B cell (primary cell): ENCODE measurements at regions not wholly inside any gene's neighbourhood (a gene's known extent, or its start where the extent isn't known, plus 50 kb on each side); places are given as distances from the start of the nearest gene placed in this dataset.

Source experiments
- ATAC-seq: fragments of 200-7000 bp; cut with Tn5 transposase; one replicate; pipeline ENCODE4 v1.10.0; 2021; ENCODE audit warnings: low read depth, mild to moderate bottlenecking, moderate number of reproducible peaks, moderate library complexity
- CTCF ChIA-PET: fragments of 350-600 bp; sonication (Branson Sonifier 250); formaldehyde crosslinking; loops from one replicate; lab custom pipeline; 2021; ENCODE audit warnings: antibody characterized with exemption, inconsistent platforms; lab: Charles Lee
- POLR2A ChIA-PET: fragments of 350-600 bp; sonication (Branson Sonifier 250); formaldehyde crosslinking; loops from one replicate; lab custom pipeline; 2021; ENCODE audit warnings: antibody characterized with exemption; lab: Charles Lee
- DNase-seq: peaks from one replicate; pipeline ENCODE4 v3.0.0; 2013
- H2AFZ ChIP-seq: 2 replicates; pipeline ENCODE4 v1.6.1; 2012; ENCODE audit warnings: mild to moderate bottlenecking, low read depth, low read length; ENCODE audit not compliant: insufficient read depth, poor library complexity, severe bottlenecking
- H3K27ac ChIP-seq, 2 donors: 1 replicate in 1 of 2; 2 replicates in 1 of 2; pipeline ENCODE4 v1.5.1; 2012 to 2013; ENCODE audit warnings: low read length in 2 of 2, mild to moderate bottlenecking in 2 of 2, moderate library complexity in 1 of 2
- H3K27me3 ChIP-seq, 4 experiments: fragments of 200-600 bp in 1 of 4; sonication (generic) in 1 of 4; replicated peaks in 1 of 4; 1 replicate in 2 of 4; 2 replicates in 2 of 4; pipeline versions ENCODE4 v1.6.1 to v1.7.0; 2013 to 2016; ENCODE audit warnings: low read length in 3 of 4, mild to moderate bottlenecking in 2 of 4, mixed read lengths in 1 of 4, moderate library complexity in 1 of 4; ENCODE audit not compliant: insufficient read depth in 4 of 4, control insufficient read depth in 3 of 4; ENCODE audit errors: control extremely low read depth in 1 of 4
- H3K36me3 ChIP-seq, 2 experiments: replicated peaks in 1 of 2; 1 replicate in 1 of 2; 2 replicates in 1 of 2; pipeline versions ENCODE4 v1.6.1 to v1.7.1; 2013; ENCODE audit warnings: low read length in 1 of 2; ENCODE audit not compliant: insufficient read depth in 2 of 2, control insufficient read depth in 1 of 2; ENCODE audit errors: control extremely low read depth in 1 of 2, extremely low read depth in 1 of 2
- H3K4me1 ChIP-seq, 2 donors: fragments of 200-600 bp in 1 of 2; sonication (generic) in 1 of 2; 1 replicate in 1 of 2; 2 replicates in 1 of 2; pipeline versions ENCODE4 v1.5.1 to v1.6.1; 2013 to 2017; ENCODE audit warnings: low read length in 2 of 2; ENCODE audit not compliant: control insufficient read depth in 2 of 2, insufficient read depth in 2 of 2
- H3K4me2 ChIP-seq: replicated peaks from 2 replicates; pipeline ENCODE3; 2012; ENCODE audit warnings: mild to moderate bottlenecking, low read depth, low read length; ENCODE audit not compliant: poor library complexity, severe bottlenecking
- H3K4me3 ChIP-seq, 5 experiments: fragments of 200-600 bp in 1 of 5; sonication (generic) in 1 of 5; 1 replicate in 3 of 5; 2 replicates in 2 of 5; pipeline versions ENCODE4 v1.5.1 to v1.7.0; 2011 to 2016; ENCODE audit warnings: low read length in 4 of 5, mild to moderate bottlenecking in 4 of 5, low read depth in 2 of 5, control low read depth in 1 of 5, moderate library complexity in 1 of 5; ENCODE audit not compliant: insufficient read depth in 1 of 5; ENCODE audit errors: control extremely low read depth in 1 of 5, extremely low read depth in 1 of 5
- H3K79me2 ChIP-seq: fragments of 200-600 bp; sonication (generic); one replicate; pipeline ENCODE4 v1.6.0; 2016; ENCODE audit warnings: low read length; ENCODE audit not compliant: control insufficient read depth, insufficient read depth
- H3K9ac ChIP-seq: fragments of 200-600 bp; sonication (generic); 2 replicates; pipeline ENCODE4 v1.6.1; 2017; ENCODE audit warnings: mild to moderate bottlenecking, low read length, moderate library complexity
- H3K9me3 ChIP-seq, 3 donors: one replicate each; pipeline versions ENCODE4 v1.6.1 to v1.7.1; 2013; ENCODE audit warnings: low read length in 2 of 3; ENCODE audit not compliant: control insufficient read depth in 2 of 3, insufficient read depth in 1 of 3; ENCODE audit errors: control extremely low read depth in 1 of 3
- H4K20me1 ChIP-seq: 2 replicates; pipeline ENCODE4 v1.6.0; 2012; ENCODE audit warnings: mild to moderate bottlenecking, low read length; ENCODE audit not compliant: insufficient read depth, control insufficient read depth, poor library complexity, severe bottlenecking
- H3K27ac Mint-ChIP-seq: one replicate; pipeline ENCODE4 v1.8.0; 2021; ENCODE audit warnings: mixed read lengths
- H3K27me3 Mint-ChIP-seq: one replicate; pipeline ENCODE4 v1.8.0; 2021; ENCODE audit warnings: mixed read lengths
- H3K4me1 Mint-ChIP-seq: one replicate; pipeline ENCODE4 v1.8.0; 2021; ENCODE audit warnings: mixed read lengths
- H3K4me3 Mint-ChIP-seq: one replicate; pipeline ENCODE4 v1.8.0; 2021; ENCODE audit warnings: mixed read lengths
- H3K9me3 Mint-ChIP-seq: one replicate; pipeline ENCODE4 v1.8.0; 2022; ENCODE audit warnings: mixed read lengths; ENCODE audit not compliant: insufficient read depth
- EZH2 ChIP-seq: IDR thresholded peaks from 2 replicates; pipeline ENCODE4 v1.6.1; 2012; ENCODE audit warnings: borderline replicate concordance, low read depth, mild to moderate bottlenecking, moderate library complexity, low read length; ENCODE audit not compliant: insufficient read depth, poor library complexity, severe bottlenecking
- WGBS: methylation state at CpG from one replicate; pipeline ENCODE4 v1.1.5; 2013; ENCODE audit warnings: missing lambda C conversion rate; ENCODE audit not compliant: insufficient coverage; 5-methylcytosine and 5-hydroxymethylcytosine counted together
- intact Hi-C: fragments of 100-400 bp; cut with micrococcal nuclease; formaldehyde crosslinking; loops from one replicate; pipeline ENCODE4 v1.10.0; 2022
- TF ChIP-seq, protein P1 (sequence below): fragments of 200-600 bp; IDR thresholded peaks from one replicate; pipeline ENCODE4 v1.8.0; 2022; ENCODE audit warnings: antibody characterized with exemption, mild to moderate bottlenecking

- Mint-ChIP-seq H3K27me3 (no peaks in the 10 kb centered on the region), H3K4me3 (no peak overlapping the region), H3K4me1 (peaks cover 34% of the 10 kb centered on the region), H3K9me3 (no peaks in the 10 kb centered on the region), H3K27ac (no peak overlapping the region)
- ATAC-seq (no peak), DNase-seq (no peak)
- no peaks in the 10 kb centered on the region for H4K20me1 ChIP-seq
- intact Hi-C loops, result no loop called here
- H3K27ac ChIP-seq, result no peak overlapping the region
- peaks cover 0 to 5% (median 5%) of the 10 kb centered on the region in 3 donors for H3K9me3 ChIP-seq
- H3K4me1 ChIP-seq, result peaks cover 26 to 28% of the 10 kb centered on the region in 2 donors
- H3K4me3 ChIP-seq, result no peak overlapping the region
- TF ChIP-seq EZH2, result no peak
- TF ChIP-seq, protein P1, sequence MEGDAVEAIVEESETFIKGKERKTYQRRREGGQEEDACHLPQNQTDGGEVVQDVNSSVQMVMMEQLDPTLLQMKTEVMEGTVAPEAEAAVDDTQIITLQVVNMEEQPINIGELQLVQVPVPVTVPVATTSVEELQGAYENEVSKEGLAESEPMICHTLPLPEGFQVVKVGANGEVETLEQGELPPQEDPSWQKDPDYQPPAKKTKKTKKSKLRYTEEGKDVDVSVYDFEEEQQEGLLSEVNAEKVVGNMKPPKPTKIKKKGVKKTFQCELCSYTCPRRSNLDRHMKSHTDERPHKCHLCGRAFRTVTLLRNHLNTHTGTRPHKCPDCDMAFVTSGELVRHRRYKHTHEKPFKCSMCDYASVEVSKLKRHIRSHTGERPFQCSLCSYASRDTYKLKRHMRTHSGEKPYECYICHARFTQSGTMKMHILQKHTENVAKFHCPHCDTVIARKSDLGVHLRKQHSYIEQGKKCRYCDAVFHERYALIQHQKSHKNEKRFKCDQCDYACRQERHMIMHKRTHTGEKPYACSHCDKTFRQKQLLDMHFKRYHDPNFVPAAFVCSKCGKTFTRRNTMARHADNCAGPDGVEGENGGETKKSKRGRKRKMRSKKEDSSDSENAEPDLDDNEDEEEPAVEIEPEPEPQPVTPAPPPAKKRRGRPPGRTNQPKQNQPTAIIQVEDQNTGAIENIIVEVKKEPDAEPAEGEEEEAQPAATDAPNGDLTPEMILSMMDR, result no peak
- no peaks in the 10 kb centered on the region for H3K36me3 ChIP-seq
- ChIA-PET CTCF (no interaction called here), POLR2A (no interaction called here)
- no peaks in the 10 kb centered on the region for H3K27me3 ChIP-seq
- H3K4me2 ChIP-seq, result no peak overlapping the region
- no peak overlapping the region for H2AFZ ChIP-seq
- no peak overlapping the region for H3K9ac ChIP-seq
- H3K79me2 ChIP-seq, result no peaks in the 10 kb centered on the region
Measured at GRCh38 chr18:56204052-56204451, 434.3 kb downstream of the TXNL1 start.

- Histone ChIP-seq H3K27me3 (no peaks in the 10 kb centered on the region), H3K9ac (no peak overlapping the region), H4K20me1 (no peaks in the 10 kb centered on the region), H3K79me2 (no peaks in the 10 kb centered on the region), H3K9me3 (peaks cover 0 to 5% (median 5%) of the 10 kb centered on the region in 3 donors), H3K4me1 (peaks cover 24 to 31% of the 10 kb centered on the region in 2 donors), H3K36me3 (no peaks in the 10 kb centered on the region), H3K4me3 (no peak overlapping the region), H3K27ac (no peak overlapping the region), H3K4me2 (no peak overlapping the region), H2AFZ (no peak overlapping the region)
- Mint-ChIP-seq H3K9me3 (no peaks in the 10 kb centered on the region), H3K27me3 (no peaks in the 10 kb centered on the region), H3K27ac (no peak overlapping the region), H3K4me1 (peaks cover 38% of the 10 kb centered on the region), H3K4me3 (no peak overlapping the region)
- intact Hi-C loops, result no loop called here
- no peak for ATAC-seq
- ChIA-PET CTCF (no interaction called here), POLR2A (no interaction called here)
- DNase-seq, result no peak
- no peak for TF ChIP-seq EZH2
- TF ChIP-seq, protein P1, result no peak
- WGBS, result no CpG with 5 or more reads among the region's 3 CpGs
Measured at GRCh38 chr18:56202678-56203077, 435.7 kb downstream of the TXNL1 start.
